ENCODE measurements at regions not wholly inside any gene's neighbourhood (a gene's known extent, or its start where the extent isn't known, plus 50 kb on each side); places are given as distances from the start of the nearest gene placed in this dataset.
"Not testable (repeated sequence)": the region's sequence is repeated elsewhere in the genome, so short reads cannot be mapped to it uniquely, and the experiment has no call there.

- H3K36me3 ChIP-seq (ENCODE audit: control insufficient read depth, insufficient read depth, low read length); H3K36me3 Mint-ChIP-seq (ENCODE audit: low read depth); H3K27ac Mint-ChIP-seq; H3K4me1 ChIP-seq (ENCODE audit: control insufficient read depth, insufficient read depth, low read length); H3K9me3 Mint-ChIP-seq; H3K27ac ChIP-seq (ENCODE audit: low read depth, low read length); H3K4me3 Mint-ChIP-seq; H3K9ac ChIP-seq (ENCODE audit: extremely low read depth, low read length, poor library complexity, severe bottlenecking); H3K4me3 ChIP-seq (ENCODE audit: low read length); H3K4me1 Mint-ChIP-seq; H3K9me3 ChIP-seq (ENCODE audit: control insufficient read depth, low read length): not testable (repeated sequence)
- TF ChIP-seq CTCF (conservative IDR thresholded peaks at IDR 0.05) = peak; percentile 91
- peaks cover 19% of the 10 kb centered on the region for H3K27me3 ChIP-seq (ENCODE audit: control insufficient read depth, insufficient read depth, low read length, poor library complexity, severe bottlenecking)
- H3K27me3 Mint-ChIP-seq (ENCODE audit: insufficient read depth) = peaks cover 33% of the 10 kb centered on the region
- 41 to 46% methylated on average over 19 to 32 of the region's 32 CpGs for WGBS, 2 experiments (ENCODE audit: insufficient coverage in 1 of 2, insufficient read length in 1 of 2)
- DNase-seq = peak; percentile 90
Measured at GRCh38 chr9:34760196-34761040, 50.5 kb upstream of the CCL21 start.
